Hepatocyte (in vitro differentiated cells): ENCODE measurements at regions not wholly inside any gene's neighbourhood (a gene's known extent, or its start where the extent isn't known, plus 50 kb on each side); places are given as distances from the start of the nearest gene placed in this dataset.

Source experiments
- DNase-seq: peaks from one replicate; pipeline ENCODE4 v3.0.0-alpha.2; 2016; ENCODE audit warnings: low spot score
- H2AFZ ChIP-seq: fragments of 200-600 bp; sonication (generic); 2 replicates; pipeline ENCODE4 v1.6.0; 2016; ENCODE audit warnings: antibody characterized with exemption, mild to moderate bottlenecking
- H3K27ac ChIP-seq: fragments of 200-600 bp; sonication (generic); 2 replicates; pipeline ENCODE4 v1.5.1; 2016; ENCODE audit warnings: mild to moderate bottlenecking
- H3K27me3 ChIP-seq: fragments of 200-600 bp; sonication (generic); 2 replicates; pipeline ENCODE4 v1.6.1; 2016
- H3K36me3 ChIP-seq: fragments of 200-600 bp; sonication (generic); replicated peaks from 2 replicates; pipeline ENCODE4 v1.5.1; 2016; ENCODE audit warnings: low read depth; ENCODE audit not compliant: insufficient read depth
- H3K4me1 ChIP-seq: fragments of 200-600 bp; sonication (generic); 2 replicates; pipeline ENCODE4 v1.5.1; 2016; ENCODE audit warnings: mild to moderate bottlenecking, moderate library complexity; ENCODE audit not compliant: insufficient read depth
- H3K4me2 ChIP-seq: fragments of 200-600 bp; sonication (generic); 2 replicates; pipeline ENCODE4 v1.6.0; 2016
- H3K4me3 ChIP-seq: fragments of 200-600 bp; sonication (generic); 2 replicates; pipeline ENCODE4 v1.5.1; 2016; ENCODE audit warnings: mild to moderate bottlenecking
- H3K79me2 ChIP-seq: fragments of 200-600 bp; sonication (generic); 2 replicates; pipeline ENCODE4 v1.6.0; 2017; ENCODE audit warnings: mild to moderate bottlenecking
- H3K9me2 ChIP-seq: fragments of 200-600 bp; sonication (generic); replicated peaks from 2 replicates; pipeline ENCODE4 v1.6.0; 2017; ENCODE audit warnings: mild to moderate bottlenecking; ENCODE audit not compliant: insufficient read depth
- H3K9me3 ChIP-seq: fragments of 200-600 bp; sonication (generic); 2 replicates; pipeline ENCODE4 v1.5.1; 2016; ENCODE audit warnings: low read depth, mild to moderate bottlenecking
- H4K20me1 ChIP-seq: fragments of 200-600 bp; sonication (generic); 2 replicates; pipeline ENCODE4 v1.6.0; 2016; ENCODE audit warnings: mild to moderate bottlenecking; ENCODE audit not compliant: insufficient read depth, poor library complexity, severe bottlenecking
- CTCF ChIP-seq: fragments of 200-600 bp; sonication (generic); IDR thresholded peaks from 2 replicates; pipeline ENCODE4 v1.5.1; 2016; ENCODE audit warnings: antibody characterized with exemption, mild to moderate bottlenecking; ENCODE audit not compliant: poor library complexity
- EZH2 ChIP-seq: fragments of 200-600 bp; sonication (generic); IDR thresholded peaks from 2 replicates; pipeline ENCODE4 v1.6.1; 2016; ENCODE audit warnings: antibody characterized with exemption, mild to moderate bottlenecking, borderline replicate concordance
- EZH2phosphoT487 ChIP-seq: fragments of 200-600 bp; sonication (generic); IDR thresholded peaks from one replicate; pipeline ENCODE4 v1.6.1; 2018; ENCODE audit warnings: antibody characterized with exemption, mild to moderate bottlenecking, low read depth, moderate library complexity; ENCODE audit not compliant: unreplicated experiment, severe bottlenecking
- WGBS: methylation state at CpG from one replicate; pipeline ENCODE4 v1.1.6; 2016; ENCODE audit warnings: low lambda C conversion rate; ENCODE audit errors: missing lambda C conversion rate; 5-methylcytosine and 5-hydroxymethylcytosine counted together

- no peak overlapping the region for H2AFZ ChIP-seq
- no peaks in the 10 kb centered on the region for H3K4me1 ChIP-seq
- H3K9me2 ChIP-seq: no peaks in the 10 kb centered on the region
- H4K20me1 ChIP-seq: no peaks in the 10 kb centered on the region
- no peaks in the 10 kb centered on the region for H3K79me2 ChIP-seq
- TF ChIP-seq CTCF: no peak
- TF ChIP-seq EZH2phosphoT487: no peak
- no peak overlapping the region for H3K4me3 ChIP-seq
- H3K4me2 ChIP-seq: no peak overlapping the region
- no peak for DNase-seq
- H3K9me3 ChIP-seq: no peaks in the 10 kb centered on the region
- H3K36me3 ChIP-seq: no peaks in the 10 kb centered on the region
- no peak overlapping the region for H3K27ac ChIP-seq
- 78% methylated on average over 2 of the region's 2 CpGs for WGBS
- H3K27me3 ChIP-seq: no peaks in the 10 kb centered on the region
These were observed 712.3 kb downstream of the METTL15 start for GRCh38 chr11:28820296-28820989.

GRCh38 chr11:28819741-28820140, 711.6 kb downstream of the METTL15 start:
- H3K79me2 ChIP-seq: no peaks in the 10 kb centered on the region
- H3K4me1 ChIP-seq: no peaks in the 10 kb centered on the region
- WGBS: 62% methylated on average over 4 of the region's 4 CpGs
- TF ChIP-seq EZH2phosphoT487: no peak
- no peak for TF ChIP-seq CTCF
- TF ChIP-seq EZH2: no peak
- H3K9me2 ChIP-seq: no peaks in the 10 kb centered on the region
- no peak overlapping the region for H3K4me3 ChIP-seq
- H4K20me1 ChIP-seq: no peaks in the 10 kb centered on the region
- no peak for DNase-seq
- no peaks in the 10 kb centered on the region for H3K27me3 ChIP-seq
- H3K4me2 ChIP-seq: no peak overlapping the region
- H3K27ac ChIP-seq: no peak overlapping the region
- no peak overlapping the region for H2AFZ ChIP-seq
- H3K36me3 ChIP-seq: no peaks in the 10 kb centered on the region
- no peaks in the 10 kb centered on the region for H3K9me3 ChIP-seq

GRCh38 chr11:28815110-28815509, 706.9 kb downstream of the METTL15 start:
- Histone ChIP-seq H3K79me2 (no peaks in the 10 kb centered on the region), H2AFZ (no peak overlapping the region), H3K4me2 (no peak overlapping the region), H3K9me2 (no peaks in the 10 kb centered on the region), H3K27me3 (no peaks in the 10 kb centered on the region), H3K27ac (no peak overlapping the region), H3K4me1 (no peaks in the 10 kb centered on the region), H3K4me3 (no peak overlapping the region), H4K20me1 (no peaks in the 10 kb centered on the region), H3K36me3 (no peaks in the 10 kb centered on the region), H3K9me3 (no peaks in the 10 kb centered on the region)
- no peak for TF ChIP-seq CTCF
- TF ChIP-seq EZH2: no peak
- TF ChIP-seq EZH2phosphoT487: no peak
- 88% methylated on average over 4 of the region's 4 CpGs for WGBS
- DNase-seq: no peak

GRCh38 chr11:28808771-28809170, 700.6 kb downstream of the METTL15 start:
- H3K27ac ChIP-seq: no peak overlapping the region
- H3K27me3 ChIP-seq: no peaks in the 10 kb centered on the region
- H3K9me2 ChIP-seq: no peaks in the 10 kb centered on the region
- no peak overlapping the region for H3K4me3 ChIP-seq
- no peaks in the 10 kb centered on the region for H3K4me1 ChIP-seq
- no peaks in the 10 kb centered on the region for H3K79me2 ChIP-seq
- H2AFZ ChIP-seq: no peak overlapping the region
- no peak overlapping the region for H3K4me2 ChIP-seq
- DNase-seq: no peak
- TF ChIP-seq EZH2phosphoT487 (no peak), CTCF (no peak), EZH2 (no peak)
- H3K36me3 ChIP-seq: no peaks in the 10 kb centered on the region
- no peaks in the 10 kb centered on the region for H3K9me3 ChIP-seq
- H4K20me1 ChIP-seq: no peaks in the 10 kb centered on the region
